NT2/D1 (cell line): ENCODE measurements at regions not wholly inside any gene's neighbourhood (a gene's known extent, or its start where the extent isn't known, plus 50 kb on each side); places are given as distances from the start of the nearest gene placed in this dataset.

Experiments
- YY1 ChIP-seq: IDR thresholded peaks from 2 replicates; pipeline ENCODE4 v1.6.1; 2011; ENCODE audit not compliant: insufficient read length, insufficient read depth
- ZNF274 ChIP-seq: IDR thresholded peaks from 2 replicates; pipeline ENCODE4 v1.6.1; 2011; ENCODE audit warnings: mild to moderate bottlenecking, low read depth, low read length

DNA sequence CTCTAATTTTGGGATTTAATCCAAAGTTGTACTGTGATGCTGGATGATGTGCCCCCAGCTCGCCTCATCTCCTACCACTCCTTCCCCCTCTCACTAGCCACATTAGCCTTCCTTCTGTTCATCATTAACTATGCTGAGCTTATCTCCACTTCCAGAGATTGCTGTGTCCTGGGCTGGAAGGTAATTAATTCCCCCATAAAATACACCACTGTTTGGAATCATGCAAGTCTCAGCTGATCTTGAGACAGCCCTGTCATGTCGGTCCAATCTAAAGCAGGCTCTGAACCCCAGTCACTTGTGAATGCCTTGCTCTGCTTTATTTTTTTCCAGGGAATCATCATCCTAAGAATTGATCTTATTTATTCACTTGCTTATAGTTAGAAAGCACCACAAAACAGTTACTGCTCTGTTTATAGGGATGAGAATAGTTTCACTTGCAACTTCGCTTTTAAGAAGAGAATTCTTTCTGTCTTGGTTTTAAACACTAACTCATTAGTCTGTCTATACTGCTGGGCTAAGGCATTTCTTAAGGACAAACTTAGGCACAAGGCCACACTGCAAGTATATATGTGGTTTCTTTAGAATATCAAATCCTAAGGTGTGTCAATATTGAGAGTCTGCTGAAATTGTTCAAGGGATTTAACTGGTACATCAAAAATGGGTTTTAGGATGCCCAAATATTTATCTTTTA, 341.1 kb upstream of the SEMA3A start:
- TF ChIP-seq YY1 (no peak), ZNF274 (no peak)
